OCI-LY7 (cell line): ENCODE measurements at regions not wholly inside any gene's neighbourhood (a gene's known extent, or its start where the extent isn't known, plus 50 kb on each side); places are given as distances from the start of the nearest gene placed in this dataset.
A peak's percentile ranks its signal among the peaks of the same experiment; 100 is the strongest.

Experiments used
- BruUV-seq: library from RNA; stranded (reverse); fragments of 400-500 nt; replicated peaks from 2 replicates; lab custom pipeline; 2021; lab: Mats Ljungman, UMichigan
- CTCF ChIA-PET: fragments of 300-600 bp; sonication (Branson Sonifier 250); formaldehyde crosslinking; loops from one replicate; lab custom pipeline; 2022; ENCODE audit warnings: antibody characterized with exemption; ENCODE audit not compliant: unreplicated experiment; lab: Charles Lee
- POLR2A ChIA-PET: fragments of 300-600 bp; sonication (Branson Sonifier 250); formaldehyde crosslinking; loops from one replicate; lab custom pipeline; 2022; ENCODE audit warnings: antibody characterized with exemption; lab: Charles Lee
- DNase-seq: peaks from one replicate; pipeline ENCODE4 v3.0.0-alpha.2; 2015; ENCODE audit warnings: low spot score
- H2AFZ ChIP-seq: fragments of 200-600 bp; sonication (generic), shearing (Covaris generic); 2 replicates; pipeline ENCODE4 v1.6.1; 2014; ENCODE audit warnings: mild to moderate bottlenecking, antibody characterized with exemption, low read length, moderate library complexity
- H3K27ac ChIP-seq: fragments of 200-600 bp; sonication (generic); 2 replicates; pipeline ENCODE4 v1.5.1; 2014; ENCODE audit warnings: mixed run types, low read depth, mild to moderate bottlenecking, moderate library complexity, low read length, inconsistent platforms; ENCODE audit not compliant: poor library complexity, severe bottlenecking
- H3K36me3 ChIP-seq: fragments of 200-600 bp; sonication (generic); 2 replicates; pipeline ENCODE4 v1.6.1; 2014; ENCODE audit warnings: mild to moderate bottlenecking, antibody characterized with exemption, low read length, moderate library complexity, mixed read lengths; ENCODE audit not compliant: insufficient read depth
- H3K4me1 ChIP-seq: fragments of 200-600 bp; sonication (generic); 2 replicates; pipeline ENCODE4 v1.5.1; 2014; ENCODE audit warnings: mild to moderate bottlenecking, low read length; ENCODE audit not compliant: insufficient read depth, poor library complexity, severe bottlenecking
- H3K4me2 ChIP-seq: fragments of 200-600 bp; sonication (generic); 2 replicates; pipeline ENCODE4 v1.6.1; 2014; ENCODE audit warnings: mild to moderate bottlenecking, low read length
- H3K4me3 ChIP-seq: fragments of 200-600 bp; sonication (generic); 2 replicates; pipeline ENCODE4 v1.5.1; 2014; ENCODE audit warnings: mild to moderate bottlenecking, low read depth, low read length; ENCODE audit not compliant: poor library complexity, severe bottlenecking
- H3K79me2 ChIP-seq: fragments of 200-600 bp; sonication (generic); 2 replicates; pipeline ENCODE4 v1.6.1; 2016; ENCODE audit warnings: low read depth, mild to moderate bottlenecking, low read length, moderate library complexity, mixed read lengths; ENCODE audit not compliant: insufficient read depth
- H3K9me2 ChIP-seq: fragments of 200-600 bp; sonication (generic); 2 replicates; pipeline ENCODE4 v1.6.1; 2016; ENCODE audit warnings: mild to moderate bottlenecking, low read length, mixed read lengths; ENCODE audit not compliant: insufficient read depth
- H3K9me3 ChIP-seq: fragments of 200-600 bp; sonication (generic); 2 replicates; pipeline ENCODE4 v1.6.1; 2014; ENCODE audit warnings: mild to moderate bottlenecking, mixed run types, low read length, mixed read lengths
- H4K20me1 ChIP-seq: fragments of 200-600 bp; sonication (generic); 2 replicates; pipeline ENCODE4 v1.6.1; 2014; ENCODE audit warnings: mild to moderate bottlenecking, antibody characterized with exemption, low read length, moderate library complexity, mixed read lengths; ENCODE audit not compliant: insufficient read depth
- CTCF ChIP-seq: fragments of 200-600 bp; sonication (generic); conservative IDR thresholded peaks from 2 replicates; pipeline ENCODE4 v1.5.1; 2014; ENCODE audit warnings: mild to moderate bottlenecking, antibody characterized with exemption, low read length, moderate library complexity, mixed read lengths
- EZH2phosphoT487 ChIP-seq: fragments of 200-600 bp; sonication (generic); IDR thresholded peaks from 2 replicates; pipeline ENCODE4 v1.6.1; 2018; ENCODE audit warnings: low read depth, borderline replicate concordance, mild to moderate bottlenecking, mixed run types, antibody characterized with exemption, low read length, moderate library complexity, mixed read lengths
- intact Hi-C: fragments of 100-400 bp; cut with micrococcal nuclease; formaldehyde crosslinking; loops from one replicate; pipeline ENCODE4 v1.10.0; 2022; ENCODE audit not compliant: unreplicated experiment

GRCh38 chr7:114051871-114052331 lies 133.1 kb upstream of the PPP1R3A start:
- no TSS peak for BruUV-seq
- no peak for TF ChIP-seq EZH2phosphoT487
- no peak for TF ChIP-seq CTCF
- Histone ChIP-seq H3K4me2 (peak overlapping the region; percentile 26), H3K9me3 (no peaks in the 10 kb centered on the region), H3K36me3 (no peaks in the 10 kb centered on the region), H2AFZ (no peak overlapping the region), H3K79me2 (no peaks in the 10 kb centered on the region), H3K4me1 (peaks cover 11% of the 10 kb centered on the region), H3K27ac (peak overlapping the region; percentile 37), H3K4me3 (no peak overlapping the region), H4K20me1 (no peaks in the 10 kb centered on the region), H3K9me2 (no peaks in the 10 kb centered on the region)
- intact Hi-C loops: no loop called here
- ChIA-PET POLR2A (no interaction called here), CTCF (no interaction called here)
- peak; percentile 60 for DNase-seq

DNA sequence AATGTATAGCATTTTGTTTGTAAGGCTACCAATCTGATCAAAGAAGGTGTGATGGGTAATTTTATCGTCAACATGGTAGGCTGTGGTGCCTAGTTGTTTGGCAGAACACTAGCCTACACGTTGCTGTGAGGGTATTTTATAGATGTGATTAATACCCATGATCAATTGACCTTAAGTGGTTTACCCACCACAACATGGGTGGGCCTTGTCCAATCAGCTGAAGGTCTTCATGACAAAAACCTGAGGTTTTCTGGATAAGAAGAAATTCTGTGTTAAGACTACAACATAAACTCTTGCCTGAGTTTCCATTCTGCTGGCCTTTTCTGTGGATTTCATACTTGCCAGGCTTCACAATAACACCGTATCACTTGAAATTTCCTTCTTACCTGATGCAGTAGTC lies 131.8 kb upstream of the PPP1R3A start:
- ChIA-PET CTCF (no interaction called here), POLR2A (interaction anchor here (0.6 kb wide), 1 partner anchor 65 kb away, joined by 3 read pairs; no protein-coding TSS in a partner anchor)
- intact Hi-C loops: no loop called here
- Histone ChIP-seq H3K4me1 (peaks cover 11% of the 10 kb centered on the region), H3K36me3 (no peaks in the 10 kb centered on the region), H3K27ac (no peak overlapping the region), H3K9me3 (no peaks in the 10 kb centered on the region), H4K20me1 (no peaks in the 10 kb centered on the region), H3K9me2 (no peaks in the 10 kb centered on the region), H3K79me2 (no peaks in the 10 kb centered on the region), H3K4me2 (no peak overlapping the region), H3K4me3 (no peak overlapping the region), H2AFZ (no peak overlapping the region)
- no peak for DNase-seq
- BruUV-seq: no TSS peak
- no peak for TF ChIP-seq EZH2phosphoT487
- no peak for TF ChIP-seq CTCF

DNA sequence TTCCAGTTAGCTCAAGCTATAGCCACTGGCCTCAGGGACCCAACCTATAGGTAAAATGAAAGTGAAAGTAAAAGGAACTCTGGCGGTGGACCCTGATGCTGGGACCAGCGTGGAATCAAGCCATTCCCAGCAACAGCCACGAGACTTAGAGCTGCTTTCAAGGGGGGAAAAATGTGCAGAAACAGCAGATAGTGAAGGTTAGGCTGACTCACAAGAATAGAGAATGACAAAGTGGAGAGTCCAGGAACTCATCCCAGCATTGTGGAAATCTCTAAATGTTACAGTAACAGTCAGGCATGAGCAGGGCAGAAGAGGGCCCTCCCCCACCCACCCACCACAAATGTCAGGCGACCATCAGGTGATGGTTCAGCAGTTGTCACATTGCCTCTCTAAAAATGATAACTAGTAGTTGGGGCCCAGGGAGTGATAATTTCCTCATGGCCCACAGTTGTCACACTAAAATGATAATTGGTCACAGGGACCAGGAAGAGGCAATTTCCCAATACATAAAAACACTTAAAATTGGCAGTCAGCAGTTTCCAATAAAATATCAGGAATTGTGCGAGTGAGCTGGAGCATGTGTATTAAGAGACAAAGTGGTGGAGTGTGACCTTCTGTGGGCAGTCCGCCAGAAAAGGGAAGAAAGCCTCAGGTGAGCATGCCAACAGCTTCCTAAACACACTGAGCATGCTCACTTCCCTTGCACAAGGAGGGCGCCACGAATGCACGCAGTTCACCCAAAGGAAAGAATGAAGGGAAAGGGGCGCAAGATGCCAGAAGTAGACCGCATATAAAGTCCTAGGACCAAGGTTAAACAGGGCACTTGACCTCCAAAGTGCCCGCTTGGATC lies 129.8 kb upstream of the PPP1R3A start:
- no peaks in the 10 kb centered on the region for H3K9me3 ChIP-seq
- no peak overlapping the region for H3K27ac ChIP-seq
- H3K36me3 ChIP-seq: no peaks in the 10 kb centered on the region
- DNase-seq: peak; percentile 10
- peak overlapping the region; percentile 39 for H3K4me3 ChIP-seq
- intact Hi-C loops: no loop called here
- H3K9me2 ChIP-seq: no peaks in the 10 kb centered on the region
- H3K4me2 ChIP-seq: peak overlapping the region; percentile 63; the same call in 1 of the 2 replicates
- no peak for TF ChIP-seq EZH2phosphoT487
- no peak for TF ChIP-seq CTCF
- ChIA-PET CTCF (no interaction called here), POLR2A (interaction anchor here (0.7 to 1.5 kb wide), 4 partner anchors 19 to 151 kb away, joined by 3 to 5 read pairs (median 3); no protein-coding TSS in a partner anchor)
- no TSS peak for BruUV-seq
- no peaks in the 10 kb centered on the region for H4K20me1 ChIP-seq
- H3K79me2 ChIP-seq: no peaks in the 10 kb centered on the region
- peaks cover 11% of the 10 kb centered on the region for H3K4me1 ChIP-seq
- peak overlapping the region; percentile 89 for H2AFZ ChIP-seq
